Endothelial cell of umbilical vein (primary cell): ENCODE measurements at regions not wholly inside any gene's neighbourhood (a gene's known extent, or its start where the extent isn't known, plus 50 kb on each side); places are given as distances from the start of the nearest gene placed in this dataset.

Experiments used
- BruUV-seq: library from RNA; stranded (reverse); fragments of 400-500 nt; replicated peaks from 2 replicates; lab custom pipeline; 2021; lab: Mats Ljungman, UMichigan
- CTCF ChIA-PET: fragments of 300-600, 350-600 bp; sonication (Branson Sonifier 250); formaldehyde crosslinking; loops from one replicate; lab custom pipeline; 2021; ENCODE audit warnings: antibody characterized with exemption, inconsistent platforms; lab: Charles Lee
- POLR2A ChIA-PET: fragments of 300-600, 350-600 bp; sonication (Branson Sonifier 250); formaldehyde crosslinking; loops from one replicate; lab custom pipeline; 2021; ENCODE audit warnings: antibody characterized with exemption, inconsistent platforms; lab: Charles Lee
- DNase-seq: peaks from one replicate; pipeline ENCODE4 v3.0.0-alpha.2; 2011; ENCODE audit warnings: low read depth, low spot score
- FAIRE-seq: peaks from 2 replicates; lab custom pipeline; 2011; peaks lifted over from hg19 to GRCh38; lab: Jason Lieb, UNC
- H2AFZ ChIP-seq: 2 replicates; pipeline ENCODE4 v1.6.0; 2012; ENCODE audit warnings: low read depth, low read length, control low read depth, inconsistent platforms
- H3K27ac ChIP-seq: 2 replicates; pipeline ENCODE4 v1.5.1; 2011; ENCODE audit warnings: low read depth, mild to moderate bottlenecking, control low read depth, low read length, moderate library complexity; ENCODE audit not compliant: insufficient read depth
- H3K27me3 ChIP-seq, 2 experiments: 2 replicates each; pipeline versions ENCODE4 v1.6.0 to v1.6.1; 2011; ENCODE audit warnings: low read length in 2 of 2, mixed read lengths in 1 of 2; ENCODE audit not compliant: control insufficient read depth in 2 of 2, insufficient read depth in 2 of 2
- H3K36me3 ChIP-seq, 2 experiments: 2 replicates in 1 of 2; 3 replicates in 1 of 2; pipeline ENCODE4 v1.5.1; 2011; ENCODE audit warnings: low read length in 2 of 2, mild to moderate bottlenecking in 1 of 2, moderate library complexity in 1 of 2; ENCODE audit not compliant: control insufficient read depth in 2 of 2, insufficient read depth in 2 of 2; ENCODE audit errors: extremely low read depth in 1 of 2
- H3K4me1 ChIP-seq: 3 replicates; pipeline ENCODE4 v1.5.1; 2011; ENCODE audit warnings: mild to moderate bottlenecking, low read length; ENCODE audit not compliant: control insufficient read depth, insufficient read depth; ENCODE audit errors: extremely low read depth
- H3K4me2 ChIP-seq: 2 replicates; pipeline ENCODE4 v1.6.1; 2011; ENCODE audit warnings: low read length, control low read depth, mixed read lengths; ENCODE audit not compliant: insufficient read depth
- H3K4me3 ChIP-seq, 3 experiments: fragments of 200-600 bp in 1 of 3; sonication (generic), shearing (Covaris generic) in 1 of 3; replicated peaks in 1 of 3; 2 replicates each; pipeline ENCODE4 v1.5.1; 2011 to 2016; ENCODE audit warnings: control low read depth in 3 of 3, low read length in 3 of 3, mild to moderate bottlenecking in 2 of 3, inconsistent platforms in 1 of 3, low read depth in 1 of 3, moderate library complexity in 1 of 3; ENCODE audit not compliant: insufficient read depth in 1 of 3
- H3K79me2 ChIP-seq: 2 replicates; pipeline ENCODE4 v1.6.0; 2012; ENCODE audit warnings: low read length, inconsistent platforms; ENCODE audit not compliant: control insufficient read depth, insufficient read depth
- H3K9ac ChIP-seq: replicated peaks from 2 replicates; pipeline ENCODE3; 2011; ENCODE audit warnings: low read length, control low read depth; ENCODE audit not compliant: insufficient read depth; ENCODE audit errors: extremely low read depth
- H3K9me1 ChIP-seq: replicated peaks from 3 replicates; pipeline ENCODE4 v1.6.0; 2011; ENCODE audit warnings: mild to moderate bottlenecking, low read length; ENCODE audit not compliant: control insufficient read depth, insufficient read depth; ENCODE audit errors: extremely low read depth
- H3K9me3 ChIP-seq: replicated peaks from 2 replicates; pipeline ENCODE4 v1.5.1; 2012; ENCODE audit warnings: low read length, inconsistent platforms; ENCODE audit not compliant: control insufficient read depth, insufficient read depth
- H4K20me1 ChIP-seq: replicated peaks from 2 replicates; pipeline ENCODE3; 2011; ENCODE audit warnings: mild to moderate bottlenecking, low read length; ENCODE audit not compliant: control insufficient read depth, insufficient read depth; ENCODE audit errors: extremely low read depth
- EZH2 ChIP-seq: IDR thresholded peaks from 2 replicates; pipeline ENCODE4 v1.6.1; 2012; ENCODE audit warnings: borderline replicate concordance, low read depth, mild to moderate bottlenecking, moderate library complexity, low read length, inconsistent platforms; ENCODE audit not compliant: severe bottlenecking
- FOS ChIP-seq: IDR thresholded peaks from 2 replicates; pipeline ENCODE4 v1.6.1; 2011; ENCODE audit warnings: mild to moderate bottlenecking, low read length, moderate library complexity, borderline replicate concordance; ENCODE audit not compliant: insufficient read depth
- GATA2 ChIP-seq: IDR thresholded peaks from 2 replicates; pipeline ENCODE4 v1.7.0; 2011; ENCODE audit warnings: low read depth, mild to moderate bottlenecking, moderate library complexity, mixed read lengths, low read length; ENCODE audit not compliant: insufficient read length, insufficient read depth
- JUN ChIP-seq: IDR thresholded peaks from 2 replicates; pipeline ENCODE4 v1.6.1; 2011; ENCODE audit warnings: borderline replicate concordance, low read depth; ENCODE audit not compliant: insufficient read length, insufficient read depth
- MAX ChIP-seq: IDR thresholded peaks from 2 replicates; pipeline ENCODE4 v1.6.1; 2011; ENCODE audit not compliant: insufficient read depth, insufficient read length
- MYC ChIP-seq: IDR thresholded peaks from one replicate; pipeline ENCODE4 v1.6.1; 2011; ENCODE audit warnings: mild to moderate bottlenecking, low read depth, low read length
- POLR2AphosphoS5 ChIP-seq: IDR thresholded peaks from 2 replicates; pipeline ENCODE4 v1.6.1; 2012; ENCODE audit warnings: low read depth, mild to moderate bottlenecking, control low read depth, low read length, moderate library complexity; ENCODE audit not compliant: insufficient read depth
- dilution Hi-C: fragments of 300-500 bp; cut with MboI; formaldehyde crosslinking; loops from one replicate; pipeline ENCODE4 v1.15.0; 2019; ENCODE audit warnings: low sequenced_read_pairs; ENCODE audit not compliant: extremely low pct_ligation_motif_present
- intact Hi-C: fragments of 100-400 bp; cut with micrococcal nuclease; formaldehyde crosslinking; loops from one replicate; pipeline ENCODE4 v1.10.0; 2022

GRCh38 chr7:85774986-85775385 is 588.1 kb upstream of the SEMA3D start:
- no TSS peak for BruUV-seq
- dilution Hi-C loops = no loop called here

GRCh38 chr7:85773116-85773728 is 586.4 kb upstream of the SEMA3D start:
- no peaks in the 10 kb centered on the region for H4K20me1 ChIP-seq
- TF ChIP-seq FOS (no peak), JUN (no peak), MAX (no peak), GATA2 (no peak), EZH2 (no peak)
- no peak overlapping the region for H3K27ac ChIP-seq
- no peak overlapping the region for H3K9ac ChIP-seq
- H3K9me3 ChIP-seq = no peaks in the 10 kb centered on the region
- H2AFZ ChIP-seq = no peak overlapping the region
- no peak overlapping the region for H3K4me2 ChIP-seq
- intact Hi-C loops = no loop called here
- no peaks in the 10 kb centered on the region for H3K9me1 ChIP-seq
- FAIRE-seq = no peak
- no peaks in the 10 kb centered on the region for H3K79me2 ChIP-seq
- H3K4me1 ChIP-seq = no peaks in the 10 kb centered on the region
- H3K36me3 ChIP-seq = no peaks in the 10 kb centered on the region
- no peak overlapping the region for H3K4me3 ChIP-seq
- BruUV-seq = no TSS peak
- H3K27me3 ChIP-seq = no peaks in the 10 kb centered on the region
- ChIA-PET POLR2A (no interaction called here), CTCF (no interaction called here)
- dilution Hi-C loops = no loop called here
- no peak for DNase-seq

More at GRCh38 chr7:85774986-85775385, 588.1 kb upstream of the SEMA3D start:
- Histone ChIP-seq H2AFZ (no peak overlapping the region), H3K27me3 (no peaks in the 10 kb centered on the region), H3K9me1 (no peaks in the 10 kb centered on the region), H3K4me1 (no peaks in the 10 kb centered on the region), H3K27ac (no peak overlapping the region), H3K4me3 (no peak overlapping the region), H3K36me3 (no peaks in the 10 kb centered on the region), H3K9me3 (no peaks in the 10 kb centered on the region), H4K20me1 (no peaks in the 10 kb centered on the region), H3K9ac (no peak overlapping the region), H3K4me2 (no peak overlapping the region), H3K79me2 (no peaks in the 10 kb centered on the region)
- DNase-seq (no peak), FAIRE-seq (no peak)
- TF ChIP-seq JUN (no peak), GATA2 (no peak), EZH2 (no peak), POLR2AphosphoS5 (no peak), MYC (no peak)
- CTCF ChIA-PET = no interaction called here
- POLR2A ChIA-PET = no interaction called here
- intact Hi-C loops = no loop called here
